Psoas muscle (tissue), 7 donors: ENCODE measurements at regions not wholly inside any gene's neighbourhood (a gene's known extent, or its start where the extent isn't known, plus 50 kb on each side); places are given as distances from the start of the nearest gene placed in this dataset.

Source experiments
- ATAC-seq, 4 donors: fragments of 200-7000 bp; cut with Tn5 transposase; one replicate each; pipeline ENCODE4 v1.9.1; 2020; ENCODE audit warnings: moderate library complexity in 3 of 4, mild to moderate bottlenecking in 2 of 4
- DNase-seq, 2 donors: peaks; one replicate each; pipeline ENCODE4 v3.0.0-alpha.2; 2020
- H3K27ac ChIP-seq: fragments of 200-600 bp; one replicate; pipeline ENCODE4 v1.8.0; 2022
- H3K27me3 ChIP-seq, 3 donors: fragments of 200-600 bp in 1 of 3; one replicate each; pipeline versions ENCODE4 v1.6.1 to v1.8.0; 2013 to 2022; ENCODE audit warnings: low read length in 2 of 3, mild to moderate bottlenecking in 2 of 3, moderate library complexity in 1 of 3; ENCODE audit not compliant: insufficient read depth in 3 of 3
- H3K36me3 ChIP-seq, 2 donors: fragments of 200-600 bp in 1 of 2; one replicate each; pipeline versions ENCODE4 v1.6.1 to v1.8.0; 2013 to 2022; ENCODE audit warnings: low read depth in 1 of 2, mild to moderate bottlenecking in 1 of 2, moderate library complexity in 1 of 2; ENCODE audit not compliant: insufficient read depth in 1 of 2
- H3K4me1 ChIP-seq: fragments of 200-600 bp; one replicate; pipeline ENCODE4 v1.8.0; 2022
- H3K4me3 ChIP-seq: fragments of 200-600 bp; one replicate; pipeline ENCODE4 v1.8.0; 2022; ENCODE audit warnings: mild to moderate bottlenecking
- H3K9me3 ChIP-seq: fragments of 200-600 bp; one replicate; pipeline ENCODE4 v1.8.0; 2022
- WGBS, 3 donors: extraction: QIAGEN DNeasy Blood & Tissue Kit; methylation state at CpG; one replicate each; pipeline versions ENCODE4 v1.1.6 to v1.1.7; 2013; 5-methylcytosine and 5-hydroxymethylcytosine counted together
- intact Hi-C, 2 donors: fragments of 100-400 bp; cut with DNase I; formaldehyde crosslinking; loops; one replicate each; pipeline versions ENCODE4 v1.11.0 to v1.14.2; 2022
- TF ChIP-seq, protein P1 (sequence below): fragments of 200-600 bp; IDR thresholded peaks from one replicate; pipeline ENCODE4 v1.8.0; 2022; ENCODE audit warnings: antibody characterized with exemption
- donor health status: healthy with polysubstance abuse.
- donor health status: DM: no; HTN: no; CAD: no; lungs with moderate emphysema.
- donor health status: Bipolar disorder and iron deficiency.
- donor health status: healthy.
- donor health status: DM: yes; HTN: yes; CAD: no.
- donor health status: DM: no; HTN: no; CAD: no.
- donor health status: DM: yes; HTN: yes; CAD: no.

DNA sequence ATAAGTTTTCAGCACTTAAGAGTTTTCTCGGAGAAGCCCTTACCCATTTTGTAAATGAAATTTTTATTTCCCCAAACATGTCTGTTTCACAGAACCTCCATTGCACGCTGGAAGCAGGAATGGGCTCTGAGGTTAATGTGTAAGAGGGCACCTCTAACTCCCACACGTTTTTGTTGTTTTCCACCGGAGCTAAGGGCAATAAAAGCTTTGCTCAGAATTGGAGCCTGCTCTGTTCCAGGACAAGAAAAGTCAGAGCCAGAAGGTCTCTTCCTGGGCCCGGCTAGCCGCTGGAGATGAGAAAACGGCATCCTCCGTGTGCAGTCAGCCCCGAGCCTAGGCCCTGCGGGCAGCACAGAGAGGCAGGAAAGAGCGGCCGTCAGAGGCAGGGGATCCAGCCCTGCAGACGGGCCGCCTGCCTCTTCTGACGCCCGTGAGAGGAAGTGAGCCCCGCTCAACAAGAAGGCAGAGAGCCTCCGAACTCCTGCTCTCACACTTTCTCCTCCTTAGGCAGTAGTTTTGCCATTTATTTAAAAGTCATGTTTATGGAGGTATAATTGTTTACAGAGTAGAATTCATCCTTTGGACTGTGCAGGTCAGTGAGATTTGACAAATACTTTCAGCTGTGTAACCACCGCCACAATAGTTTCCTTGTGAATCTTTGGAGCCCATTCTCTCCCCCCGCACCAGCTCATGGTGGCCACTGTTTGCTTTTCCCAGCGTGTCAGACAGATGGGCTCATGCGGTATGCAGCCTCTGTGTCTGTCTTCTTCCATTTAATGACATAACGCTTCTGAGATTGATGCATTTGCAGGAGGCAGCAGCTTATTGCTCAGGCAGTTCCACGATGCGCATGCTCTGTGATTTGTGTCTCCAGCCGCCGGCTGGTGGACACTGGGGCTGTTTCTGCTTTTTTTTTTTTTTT, 117.3 kb downstream of the GALR1 start:
- H3K4me3 ChIP-seq = peak overlapping the region; percentile 20

GRCh38 chr18:77369644-77370043, 120.0 kb downstream of the GALR1 start:
- intact Hi-C loops = no loop called here
- H3K36me3 ChIP-seq = no peaks in the 10 kb centered on the region
- H3K27ac ChIP-seq = no peak overlapping the region
- WGBS, 3 donors = 95 to 100% (median 97%) methylated on average over 2 of the region's 2 CpGs
- TF ChIP-seq, protein P1, sequence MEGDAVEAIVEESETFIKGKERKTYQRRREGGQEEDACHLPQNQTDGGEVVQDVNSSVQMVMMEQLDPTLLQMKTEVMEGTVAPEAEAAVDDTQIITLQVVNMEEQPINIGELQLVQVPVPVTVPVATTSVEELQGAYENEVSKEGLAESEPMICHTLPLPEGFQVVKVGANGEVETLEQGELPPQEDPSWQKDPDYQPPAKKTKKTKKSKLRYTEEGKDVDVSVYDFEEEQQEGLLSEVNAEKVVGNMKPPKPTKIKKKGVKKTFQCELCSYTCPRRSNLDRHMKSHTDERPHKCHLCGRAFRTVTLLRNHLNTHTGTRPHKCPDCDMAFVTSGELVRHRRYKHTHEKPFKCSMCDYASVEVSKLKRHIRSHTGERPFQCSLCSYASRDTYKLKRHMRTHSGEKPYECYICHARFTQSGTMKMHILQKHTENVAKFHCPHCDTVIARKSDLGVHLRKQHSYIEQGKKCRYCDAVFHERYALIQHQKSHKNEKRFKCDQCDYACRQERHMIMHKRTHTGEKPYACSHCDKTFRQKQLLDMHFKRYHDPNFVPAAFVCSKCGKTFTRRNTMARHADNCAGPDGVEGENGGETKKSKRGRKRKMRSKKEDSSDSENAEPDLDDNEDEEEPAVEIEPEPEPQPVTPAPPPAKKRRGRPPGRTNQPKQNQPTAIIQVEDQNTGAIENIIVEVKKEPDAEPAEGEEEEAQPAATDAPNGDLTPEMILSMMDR = no peak
- H3K4me3 ChIP-seq = no peak overlapping the region
- H3K4me1 ChIP-seq = no peaks in the 10 kb centered on the region
- H3K27me3 ChIP-seq = peaks cover 0 to 17% (median 2%) of the 10 kb centered on the region in 3 donors
- DNase-seq = no peak
- peaks cover 6% of the 10 kb centered on the region for H3K9me3 ChIP-seq
- ATAC-seq = no peak

More for the DNA sequence above, 117.3 kb downstream of the GALR1 start:
- H3K9me3 ChIP-seq = peaks cover 6% of the 10 kb centered on the region
- H3K4me1 ChIP-seq = no peaks in the 10 kb centered on the region
- TF ChIP-seq, protein P1 = no peak
- peak in 1 of 4 donors; percentile 25 for ATAC-seq
- intact Hi-C loops = no loop called here
- H3K27me3 ChIP-seq = peaks cover 0 to 17% (median 2%) of the 10 kb centered on the region in 3 donors
- no peak overlapping the region for H3K27ac ChIP-seq
- no peak for DNase-seq
- H3K36me3 ChIP-seq = no peaks in the 10 kb centered on the region
- 21 to 33% (median 25%) methylated on average over 27 of the region's 27 CpGs for WGBS, 3 donors

- ATAC-seq (peak in 1 of 4 donors; percentile 47), DNase-seq (peak in 1 of 2 donors; percentile 66)
- H3K27ac ChIP-seq = no peak overlapping the region
- no peaks in the 10 kb centered on the region for H3K4me1 ChIP-seq
- intact Hi-C loops = no loop called here
- H3K4me3 ChIP-seq = no peak overlapping the region
- peaks cover 0 to 5% (median 0%) of the 10 kb centered on the region in 3 donors for H3K27me3 ChIP-seq
- H3K9me3 ChIP-seq = no peaks in the 10 kb centered on the region
- TF ChIP-seq, protein P1 = no peak
- 58 to 71% (median 65%) methylated on average over 9 of the region's 9 CpGs for WGBS, 3 donors
- no peaks in the 10 kb centered on the region for H3K36me3 ChIP-seq
Observed at GRCh38 chr18:77373730-77374445, 124.2 kb downstream of the GALR1 start.

GRCh38 chr18:77374446-77374805, 124.8 kb downstream of the GALR1 start:
- TF ChIP-seq, protein P1 = no peak
- no peaks in the 10 kb centered on the region for H3K27me3 ChIP-seq
- no peaks in the 10 kb centered on the region for H3K9me3 ChIP-seq
- H3K27ac ChIP-seq = no peak overlapping the region
- 41 to 62% (median 51%) methylated on average over 10 of the region's 10 CpGs for whole genome bisulfite sequencing, 3 donors
- no peaks in the 10 kb centered on the region for H3K4me1 ChIP-seq
- DNase-seq (no peak), ATAC-seq (no peak)
- intact Hi-C loops = no loop called here
- H3K36me3 ChIP-seq = no peaks in the 10 kb centered on the region
- H3K4me3 ChIP-seq = no peak overlapping the region
